RPMI7951 (cell line): ENCODE measurements at regions not wholly inside any gene's neighbourhood (a gene's known extent, or its start where the extent isn't known, plus 50 kb on each side); places are given as distances from the start of the nearest gene placed in this dataset.

ENCODE experiments used
- DNase-seq: peaks from one replicate; pipeline ENCODE4 v3.0.0-alpha.2; 2012; ENCODE audit warnings: low read depth

DNA sequence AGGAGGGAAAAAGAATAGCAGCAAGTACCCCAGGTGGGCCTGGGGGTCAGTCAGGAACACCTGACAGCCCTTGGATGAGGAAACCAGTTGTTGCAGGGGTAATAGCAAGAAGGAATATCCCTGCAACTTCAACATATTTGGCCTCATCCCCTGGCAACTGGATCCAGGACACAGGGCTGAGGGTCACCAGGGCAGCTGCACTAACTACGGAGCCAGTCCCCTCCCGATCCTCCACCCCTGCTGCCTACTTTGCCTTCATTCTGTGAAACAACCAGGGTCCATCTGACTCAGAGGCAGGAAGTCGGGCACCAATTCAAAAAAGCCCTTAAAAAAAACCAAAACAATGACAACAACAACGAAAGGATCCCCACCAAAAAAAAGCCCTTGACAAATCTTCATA is 52.9 kb downstream of the FRMPD3 start:
- no peak for DNase-seq

GRCh38 chrX:107504006-107504405 is 54.6 kb downstream of the FRMPD3 start:
- DNase-seq: no peak

GRCh38 chrX:107505223-107505622 is 55.8 kb downstream of the FRMPD3 start:
- no peak for DNase-seq

DNA sequence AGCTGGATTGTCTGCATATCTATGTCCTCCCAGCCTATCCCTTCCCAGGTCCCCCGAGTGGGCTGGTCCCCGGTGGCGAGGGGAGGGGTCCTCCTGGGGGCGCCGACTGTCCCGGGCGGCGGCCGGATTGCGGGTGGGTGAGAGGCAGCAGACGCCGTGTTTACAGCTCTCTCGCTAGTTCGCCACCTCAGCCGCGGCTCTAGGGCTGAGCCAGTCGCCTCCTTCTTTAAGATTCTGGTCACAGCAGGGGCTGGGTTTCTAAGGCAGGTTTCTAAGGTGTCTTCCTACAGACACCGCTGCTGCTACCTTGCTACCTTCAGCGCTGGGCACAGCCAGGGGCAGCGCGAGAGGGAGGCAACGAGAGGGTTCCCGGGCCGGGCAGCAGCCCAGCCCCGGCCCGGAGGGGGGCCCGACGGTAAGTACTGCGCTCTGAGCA is 57.2 kb downstream of the FRMPD3 start:
- no peak for DNase-seq

GRCh38 chrX:107507093-107507743 is 57.8 kb downstream of the FRMPD3 start:
- DNase-seq: no peak

GRCh38 chrX:107507744-107508117 is 58.3 kb downstream of the FRMPD3 start:
- no peak for DNase-seq

DNA sequence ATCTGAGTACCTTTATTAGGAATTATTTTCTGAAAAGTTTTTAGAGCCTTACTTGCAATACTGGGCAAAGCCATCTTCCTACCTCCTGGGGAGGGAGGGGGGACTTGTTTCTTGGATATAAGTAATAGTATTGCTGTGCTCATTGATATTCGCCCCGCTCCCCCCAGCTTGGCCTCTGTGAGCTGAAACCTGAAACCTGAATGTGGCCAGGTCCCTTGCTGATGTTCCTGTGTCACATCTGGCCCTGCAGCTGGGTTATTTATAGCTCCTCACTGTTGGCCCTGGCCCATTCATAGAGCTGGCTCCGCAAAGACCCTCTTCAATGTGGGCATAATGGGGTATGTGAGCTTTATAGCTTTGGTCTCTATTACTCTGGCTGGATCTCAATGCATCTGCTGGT is 59.5 kb downstream of the FRMPD3 start:
- DNase-seq: no peak

GRCh38 chrX:107514944-107515343 is 65.5 kb downstream of the FRMPD3 start:
- no peak for DNase-seq

DNA sequence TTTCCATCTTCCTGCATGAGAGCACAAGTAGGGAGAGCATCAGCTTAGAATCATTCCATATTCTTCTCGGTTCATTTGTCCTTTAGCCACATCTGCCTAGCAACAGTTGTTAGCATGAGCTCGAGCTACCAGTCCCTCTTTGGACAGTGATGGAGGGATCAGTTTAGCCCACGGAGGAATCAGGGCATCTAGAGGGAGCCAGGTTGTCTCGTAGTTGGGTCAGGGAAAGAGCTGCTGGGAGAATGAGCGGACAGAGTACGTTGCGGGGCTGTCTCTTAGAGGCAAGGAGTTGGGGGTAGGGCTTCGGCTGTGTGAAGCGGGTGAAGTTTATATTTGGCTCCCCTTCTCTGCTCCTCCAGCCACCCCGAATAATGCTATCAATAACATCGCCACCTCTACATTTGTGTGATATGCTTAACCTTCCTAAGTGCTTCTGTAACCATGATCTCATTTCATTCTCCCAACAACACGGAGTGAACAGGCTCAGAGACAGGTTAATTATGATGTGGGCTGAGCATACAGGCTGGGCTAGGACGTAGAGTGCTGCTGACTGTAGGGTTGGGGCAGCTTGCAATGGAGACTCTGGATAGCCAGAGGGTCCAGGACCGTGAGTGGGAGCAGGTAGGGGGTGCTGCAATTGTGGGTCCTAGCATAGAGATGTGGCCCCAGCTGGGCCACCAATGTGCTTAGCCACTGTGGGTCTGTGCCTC is 72.6 kb downstream of the FRMPD3 start:
- no peak for DNase-seq

DNA sequence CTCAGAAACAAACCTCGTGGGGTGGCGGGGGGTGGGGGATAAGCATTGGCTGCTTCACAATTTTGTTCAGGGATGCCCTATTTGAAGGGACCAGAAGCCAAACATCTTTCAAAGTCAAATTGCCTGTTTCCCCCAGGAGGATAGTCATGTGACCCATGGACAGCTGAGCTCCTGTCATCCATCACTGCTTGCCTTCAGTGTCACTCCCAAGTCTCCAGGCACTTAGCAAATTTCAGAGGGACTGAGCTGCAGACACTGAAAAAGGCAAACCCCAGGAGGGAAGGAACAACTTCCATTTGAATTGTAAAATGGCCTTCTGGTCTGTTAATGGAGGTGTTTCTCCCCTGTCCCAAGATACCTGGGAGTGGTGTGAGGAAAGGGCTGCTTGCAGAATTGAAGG is 73.4 kb downstream of the FRMPD3 start:
- no peak for DNase-seq

GRCh38 chrX:107526141-107526540 is 76.7 kb downstream of the FRMPD3 start:
- DNase-seq: no peak

DNA sequence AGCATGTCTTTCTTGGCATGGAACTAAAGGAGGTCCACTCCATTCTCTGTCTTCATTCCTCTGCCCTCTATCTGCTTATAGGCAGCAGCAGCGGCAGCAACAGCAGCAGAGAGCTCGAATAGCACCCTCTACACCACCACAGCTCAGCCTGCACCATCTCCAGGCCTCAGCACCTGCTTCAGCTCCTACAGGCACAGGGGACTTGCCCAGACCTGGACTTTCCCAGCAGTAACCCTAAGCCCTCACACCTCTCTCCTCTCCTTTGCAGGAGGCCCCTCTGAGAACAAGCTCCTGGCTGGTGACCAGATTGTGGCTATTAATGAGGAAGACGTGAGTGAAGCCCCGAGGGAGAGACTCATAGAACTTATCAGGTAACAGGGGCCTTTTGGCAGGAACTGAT is 80.7 kb downstream of the FRMPD3 start:
- no peak for DNase-seq

- DNase-seq: peak; percentile 36
Observed at GRCh38 chrX:107537815-107538214, 88.4 kb downstream of the FRMPD3 start.

DNA sequence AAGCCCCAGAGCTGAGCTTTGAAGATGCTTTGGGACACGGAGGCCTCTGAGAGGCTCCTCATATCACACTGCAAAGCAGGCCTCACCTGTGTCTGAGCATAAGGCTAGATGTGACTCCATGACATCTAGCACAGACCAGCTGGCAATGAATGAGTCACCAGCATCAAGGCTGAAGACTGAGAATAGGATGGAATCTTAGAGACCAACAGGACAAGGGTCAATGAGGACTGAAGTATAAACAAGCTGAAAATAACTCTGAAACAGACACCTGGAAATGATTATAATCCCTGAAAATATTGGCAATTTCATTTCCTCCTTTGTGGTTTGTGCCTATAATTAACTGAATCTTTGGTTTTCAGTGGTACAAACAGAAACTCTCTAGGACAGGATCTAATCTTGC is 87.1 kb upstream of the PRPS1 start:
- DNase-seq: peak; percentile 65

DNA sequence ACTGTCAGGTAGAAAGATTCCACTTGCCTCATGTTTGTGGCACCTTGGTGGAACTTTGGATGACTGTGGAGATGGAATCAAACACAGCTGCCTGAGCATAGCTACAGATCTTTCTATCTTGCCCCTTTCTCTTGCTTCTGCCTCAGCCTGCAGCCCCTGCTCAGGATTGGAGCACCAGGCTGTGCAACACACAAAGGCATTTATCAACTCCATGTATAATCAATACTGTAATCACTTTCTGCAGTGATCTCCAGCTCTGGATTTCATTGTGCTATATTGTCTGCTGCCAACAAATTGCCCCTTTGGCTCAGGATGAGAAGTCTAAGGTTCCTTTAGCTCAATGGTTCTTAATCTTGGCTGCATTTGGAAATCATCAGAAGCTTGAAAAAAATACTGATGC is 86.3 kb upstream of the PRPS1 start:
- DNase-seq: no peak

GRCh38 chrX:107542500-107542899 is 85.8 kb upstream of the PRPS1 start:
- DNase-seq: peak; percentile 40

GRCh38 chrX:107547621-107548020 is 80.7 kb upstream of the PRPS1 start:
- DNase-seq: no peak

DNA sequence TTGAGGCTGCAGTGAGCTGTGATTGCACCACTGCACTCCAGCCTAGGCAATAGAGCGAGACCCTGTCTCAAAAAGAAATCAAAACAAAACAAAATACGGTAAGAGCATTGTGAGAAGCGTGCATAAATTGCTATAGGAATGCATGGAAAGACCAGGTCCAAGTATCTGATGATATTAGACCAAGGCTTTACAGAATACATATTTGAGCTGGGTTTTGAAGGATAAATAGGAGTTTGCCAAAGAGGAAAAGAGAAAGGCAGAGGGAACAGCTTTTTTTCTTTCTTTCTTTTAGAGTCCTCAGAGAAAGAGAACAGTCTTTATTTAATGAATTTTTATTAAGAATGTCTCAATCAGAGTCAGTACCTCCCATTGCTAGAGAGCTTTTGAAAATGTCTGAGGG is 79.5 kb upstream of the PRPS1 start:
- no peak for DNase-seq

- DNase-seq: no peak
Observed at GRCh38 chrX:107549504-107549903, 78.8 kb upstream of the PRPS1 start.

- no peak for DNase-seq
Observed at GRCh38 chrX:107551546-107551945, 76.8 kb upstream of the PRPS1 start.

GRCh38 chrX:107552930-107553329 is 75.4 kb upstream of the PRPS1 start:
- peak; percentile 15 for DNase-seq

DNA sequence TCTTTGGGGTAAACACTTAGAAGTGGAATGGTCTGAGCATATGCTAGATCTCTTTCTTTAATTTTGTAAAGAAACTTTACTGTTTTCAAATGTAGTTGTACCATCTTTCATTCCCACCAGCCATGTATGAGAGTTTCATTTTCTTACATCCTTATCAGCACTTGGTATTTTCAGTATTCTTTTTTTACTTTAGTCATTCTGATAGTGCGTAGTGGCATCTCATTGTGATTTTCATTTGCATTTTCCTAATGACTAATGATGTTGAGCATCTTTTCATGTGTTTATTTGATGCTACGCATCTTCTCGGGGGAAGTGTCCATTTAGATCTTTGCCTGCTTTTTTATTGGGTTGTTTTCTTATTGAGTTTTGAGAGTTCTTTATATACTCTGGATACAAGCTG is 71.3 kb upstream of the PRPS1 start:
- DNase-seq: no peak

GRCh38 chrX:107559506-107559905 is 68.8 kb upstream of the PRPS1 start:
- DNase-seq: peak; percentile 48

DNA sequence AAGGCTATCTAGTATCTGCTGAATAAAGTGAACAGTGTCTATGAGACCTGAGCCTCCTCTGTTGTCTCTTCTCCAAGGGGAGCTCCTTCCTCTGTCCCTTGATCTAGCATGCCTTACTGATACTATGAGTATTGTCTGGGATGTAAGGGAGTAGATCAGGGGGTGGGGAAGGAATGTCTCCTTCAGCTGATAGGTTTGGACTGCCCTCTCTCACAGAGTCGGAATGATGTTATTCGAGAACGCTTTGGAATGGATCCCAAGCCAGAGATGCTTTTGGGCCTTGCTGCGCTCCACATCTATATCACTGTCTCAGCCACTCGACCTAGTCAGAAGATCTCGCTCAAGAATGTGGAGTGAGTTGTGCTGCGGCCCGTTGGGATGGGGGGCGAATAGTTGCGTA is 68.3 kb upstream of the PRPS1 start:
- DNase-seq: no peak
